ENCODE measurements at regions not wholly inside any gene's neighbourhood (a gene's known extent, or its start where the extent isn't known, plus 50 kb on each side); places are given as distances from the start of the nearest gene placed in this dataset.

GRCh38 chr12:61998791-61999190 is 261.4 kb upstream of the USP15 start:
- no peaks in the 10 kb centered on the region for H3K4me1 Mint-ChIP-seq (ENCODE audit: unreplicated experiment)
- no peaks in the 10 kb centered on the region for H3K36me3 Mint-ChIP-seq (ENCODE audit: low read depth, unreplicated experiment)
- no peaks in the 10 kb centered on the region for H3K9me3 Mint-ChIP-seq (ENCODE audit: unreplicated experiment)
- TF ChIP-seq, protein P1, sequence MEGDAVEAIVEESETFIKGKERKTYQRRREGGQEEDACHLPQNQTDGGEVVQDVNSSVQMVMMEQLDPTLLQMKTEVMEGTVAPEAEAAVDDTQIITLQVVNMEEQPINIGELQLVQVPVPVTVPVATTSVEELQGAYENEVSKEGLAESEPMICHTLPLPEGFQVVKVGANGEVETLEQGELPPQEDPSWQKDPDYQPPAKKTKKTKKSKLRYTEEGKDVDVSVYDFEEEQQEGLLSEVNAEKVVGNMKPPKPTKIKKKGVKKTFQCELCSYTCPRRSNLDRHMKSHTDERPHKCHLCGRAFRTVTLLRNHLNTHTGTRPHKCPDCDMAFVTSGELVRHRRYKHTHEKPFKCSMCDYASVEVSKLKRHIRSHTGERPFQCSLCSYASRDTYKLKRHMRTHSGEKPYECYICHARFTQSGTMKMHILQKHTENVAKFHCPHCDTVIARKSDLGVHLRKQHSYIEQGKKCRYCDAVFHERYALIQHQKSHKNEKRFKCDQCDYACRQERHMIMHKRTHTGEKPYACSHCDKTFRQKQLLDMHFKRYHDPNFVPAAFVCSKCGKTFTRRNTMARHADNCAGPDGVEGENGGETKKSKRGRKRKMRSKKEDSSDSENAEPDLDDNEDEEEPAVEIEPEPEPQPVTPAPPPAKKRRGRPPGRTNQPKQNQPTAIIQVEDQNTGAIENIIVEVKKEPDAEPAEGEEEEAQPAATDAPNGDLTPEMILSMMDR (IDR thresholded peaks at IDR 0.05; ENCODE audit: unreplicated experiment), result no peak
- H3K27me3 Mint-ChIP-seq (ENCODE audit: unreplicated experiment), result no peaks in the 10 kb centered on the region
- H3K27ac Mint-ChIP-seq (ENCODE audit: unreplicated experiment), result no peak overlapping the region
- DNase-seq (ENCODE audit: low spot score), result no peak
- H3K4me3 Mint-ChIP-seq (ENCODE audit: unreplicated experiment), result no peak overlapping the region

DNA sequence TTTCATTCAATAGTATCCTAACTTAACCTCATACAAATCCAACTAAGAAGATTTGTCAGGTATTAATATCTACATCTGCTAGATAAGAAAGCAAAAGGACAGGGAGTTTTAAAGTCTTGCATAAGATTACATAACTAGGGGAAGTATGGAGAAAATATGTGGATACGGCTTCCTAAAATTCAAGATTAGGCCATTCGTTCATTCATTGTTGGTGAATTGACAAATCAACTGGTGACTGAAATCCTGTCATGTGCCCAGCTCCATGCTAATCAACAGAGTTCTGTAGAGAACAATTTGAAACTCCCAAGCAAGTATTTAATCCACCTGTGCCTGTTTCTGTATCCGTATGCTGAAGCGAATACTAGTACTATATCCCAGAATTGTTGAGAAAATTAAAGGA is 260.9 kb upstream of the USP15 start:
- Mint-ChIP-seq H3K27ac (ENCODE audit: unreplicated experiment) (no peak overlapping the region), H3K9me3 (ENCODE audit: unreplicated experiment) (no peaks in the 10 kb centered on the region), H3K27me3 (ENCODE audit: unreplicated experiment) (no peaks in the 10 kb centered on the region), H3K4me3 (ENCODE audit: unreplicated experiment) (no peak overlapping the region), H3K4me1 (ENCODE audit: unreplicated experiment) (no peaks in the 10 kb centered on the region), H3K36me3 (ENCODE audit: low read depth, unreplicated experiment) (no peaks in the 10 kb centered on the region)
- DNase-seq (ENCODE audit: low spot score), result no peak
- TF ChIP-seq, protein P1 (IDR thresholded peaks at IDR 0.05; ENCODE audit: unreplicated experiment), result no peak

GRCh38 chr12:62001424-62001823 is 258.8 kb upstream of the USP15 start:
- H3K27me3 Mint-ChIP-seq (ENCODE audit: unreplicated experiment), result no peaks in the 10 kb centered on the region
- H3K4me3 Mint-ChIP-seq (ENCODE audit: unreplicated experiment), result no peak overlapping the region
- DNase-seq (ENCODE audit: low spot score), result no peak
- H3K4me1 Mint-ChIP-seq (ENCODE audit: unreplicated experiment), result no peaks in the 10 kb centered on the region
- no peaks in the 10 kb centered on the region for H3K36me3 Mint-ChIP-seq (ENCODE audit: low read depth, unreplicated experiment)
- H3K27ac Mint-ChIP-seq (ENCODE audit: unreplicated experiment), result no peak overlapping the region
- TF ChIP-seq, protein P1 (IDR thresholded peaks at IDR 0.05; ENCODE audit: unreplicated experiment), result no peak
- H3K9me3 Mint-ChIP-seq (ENCODE audit: unreplicated experiment), result no peaks in the 10 kb centered on the region

GRCh38 chr12:62003226-62003625 is 257.0 kb upstream of the USP15 start:
- Mint-ChIP-seq H3K36me3 (ENCODE audit: low read depth, unreplicated experiment) (no peaks in the 10 kb centered on the region), H3K27me3 (ENCODE audit: unreplicated experiment) (no peaks in the 10 kb centered on the region), H3K4me3 (ENCODE audit: unreplicated experiment) (no peak overlapping the region), H3K9me3 (ENCODE audit: unreplicated experiment) (no peaks in the 10 kb centered on the region), H3K27ac (ENCODE audit: unreplicated experiment) (no peak overlapping the region), H3K4me1 (ENCODE audit: unreplicated experiment) (no peaks in the 10 kb centered on the region)
- no peak for DNase-seq (ENCODE audit: low spot score)
- TF ChIP-seq, protein P1 (IDR thresholded peaks at IDR 0.05; ENCODE audit: unreplicated experiment), result no peak

DNA sequence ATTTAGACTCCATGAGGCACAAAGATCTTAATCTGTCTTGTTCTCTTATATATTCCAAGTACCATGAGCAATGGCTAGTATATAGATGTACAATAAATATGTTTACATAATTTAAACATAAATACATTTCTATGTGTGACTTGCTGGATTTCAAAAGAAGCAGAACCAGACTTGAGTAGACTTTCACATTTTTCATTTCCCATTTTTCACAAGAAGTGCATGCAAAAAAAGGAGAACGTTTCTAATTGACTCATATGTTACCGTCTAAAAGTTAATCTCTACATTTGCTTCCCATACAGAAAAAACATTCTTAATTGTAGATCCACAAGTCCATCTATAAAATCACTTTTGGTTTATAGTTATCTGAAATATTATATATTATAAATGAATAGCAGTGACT is 256.5 kb upstream of the USP15 start:
- TF ChIP-seq, protein P1 (IDR thresholded peaks at IDR 0.05; ENCODE audit: unreplicated experiment), result no peak
- no peaks in the 10 kb centered on the region for H3K27me3 Mint-ChIP-seq (ENCODE audit: unreplicated experiment)
- H3K4me1 Mint-ChIP-seq (ENCODE audit: unreplicated experiment), result no peaks in the 10 kb centered on the region
- no peak overlapping the region for H3K4me3 Mint-ChIP-seq (ENCODE audit: unreplicated experiment)
- H3K9me3 Mint-ChIP-seq (ENCODE audit: unreplicated experiment), result no peaks in the 10 kb centered on the region
- no peak overlapping the region for H3K27ac Mint-ChIP-seq (ENCODE audit: unreplicated experiment)
- DNase-seq (ENCODE audit: low spot score), result no peak
- no peaks in the 10 kb centered on the region for H3K36me3 Mint-ChIP-seq (ENCODE audit: low read depth, unreplicated experiment)

Data from endothelial cell (in vitro differentiated cells).